ENCODE measurements at regions not wholly inside any gene's neighbourhood (a gene's known extent, or its start where the extent isn't known, plus 50 kb on each side); places are given as distances from the start of the nearest gene placed in this dataset.
"Not testable (repeated sequence)": the region's sequence is repeated elsewhere in the genome, so short reads cannot be mapped to it uniquely, and the experiment has no call there.

DNA sequence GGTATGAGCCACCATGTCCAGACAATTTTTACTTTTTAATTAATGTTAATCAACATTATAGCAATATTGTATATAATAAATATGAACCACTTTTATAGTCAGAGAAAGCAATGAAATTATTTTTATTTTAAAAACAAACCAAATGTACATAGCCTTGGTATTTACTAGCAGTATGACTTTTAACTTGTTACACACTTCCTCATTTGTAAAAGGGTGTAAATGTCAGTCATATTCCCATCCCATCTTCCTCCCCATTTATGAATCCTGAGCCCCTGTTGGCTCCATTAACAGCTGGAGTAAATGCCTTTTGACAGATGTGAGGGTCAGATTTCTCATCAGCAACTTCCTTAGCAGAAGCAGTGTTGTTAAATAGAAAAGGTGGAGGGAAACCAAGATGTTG, 179.6 kb upstream of the SPRY1 start:
- no peak for DNase-seq (ENCODE audit: low read depth in 2 of 2)

DNA sequence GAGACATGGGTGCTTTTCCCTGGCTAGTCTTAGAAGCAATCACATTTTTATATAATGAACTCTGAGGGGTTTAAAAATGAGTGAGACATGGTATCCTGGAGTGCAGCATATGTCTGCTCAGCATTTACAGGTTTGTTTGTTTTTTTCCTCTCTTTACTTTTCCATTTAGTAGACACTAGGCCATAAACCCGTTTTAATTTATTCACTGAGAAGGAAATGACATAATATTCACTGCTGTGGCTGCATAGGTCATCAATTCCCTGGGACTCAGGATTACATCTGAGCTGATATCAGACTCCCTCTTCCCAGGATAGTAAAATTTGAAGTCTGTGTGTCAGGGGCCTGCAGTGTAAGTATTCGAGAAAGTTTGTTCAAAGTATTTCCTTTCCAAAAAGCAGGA, 178.9 kb upstream of the SPRY1 start:
- DNase-seq (ENCODE audit: low read depth in 2 of 2), result no peak

GRCh38 chr4:123218981-123219380, 177.6 kb upstream of the SPRY1 start:
- DNase-seq (ENCODE audit: low read depth in 2 of 2), result no peak

GRCh38 chr4:123229286-123229685, 167.3 kb upstream of the SPRY1 start:
- no peak for DNase-seq (ENCODE audit: low read depth in 2 of 2)

- DNase-seq (ENCODE audit: low read depth in 2 of 2), result no peak
These were observed 166.5 kb upstream of the SPRY1 start for GRCh38 chr4:123230061-123230460.

GRCh38 chr4:123232439-123232838, 164.2 kb upstream of the SPRY1 start:
- no peak for DNase-seq (ENCODE audit: low read depth in 2 of 2)

GRCh38 chr4:123233136-123233768, 163.3 kb upstream of the SPRY1 start:
- DNase-seq (ENCODE audit: low read depth in 2 of 2), result peak; percentile 72 to 91

DNA sequence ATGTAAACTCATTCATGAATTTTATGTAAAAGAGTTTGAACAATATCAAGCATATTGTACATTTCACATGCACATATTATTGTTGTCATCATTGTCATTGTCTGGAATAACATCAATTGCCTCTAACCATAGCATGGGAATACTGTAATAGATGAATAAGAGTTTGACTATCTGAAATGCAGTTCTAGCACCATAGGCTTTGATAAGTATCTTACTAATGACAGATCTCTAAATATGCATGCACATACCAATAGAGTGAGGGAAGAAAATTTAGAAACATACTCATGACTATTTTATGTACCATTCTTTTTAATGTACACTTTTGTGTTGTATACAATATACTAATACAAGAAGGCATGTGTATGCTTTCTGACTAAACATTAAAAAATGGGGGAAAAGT, 161.6 kb upstream of the SPRY1 start:
- DNase-seq (ENCODE audit: low read depth in 2 of 2), result no peak

GRCh38 chr4:123235431-123235830, 161.2 kb upstream of the SPRY1 start:
- DNase-seq (ENCODE audit: low read depth in 2 of 2), result no peak

- DNase-seq (ENCODE audit: low read depth in 2 of 2), result no peak
These were observed 160.0 kb upstream of the SPRY1 start for GRCh38 chr4:123236606-123237005.

DNA sequence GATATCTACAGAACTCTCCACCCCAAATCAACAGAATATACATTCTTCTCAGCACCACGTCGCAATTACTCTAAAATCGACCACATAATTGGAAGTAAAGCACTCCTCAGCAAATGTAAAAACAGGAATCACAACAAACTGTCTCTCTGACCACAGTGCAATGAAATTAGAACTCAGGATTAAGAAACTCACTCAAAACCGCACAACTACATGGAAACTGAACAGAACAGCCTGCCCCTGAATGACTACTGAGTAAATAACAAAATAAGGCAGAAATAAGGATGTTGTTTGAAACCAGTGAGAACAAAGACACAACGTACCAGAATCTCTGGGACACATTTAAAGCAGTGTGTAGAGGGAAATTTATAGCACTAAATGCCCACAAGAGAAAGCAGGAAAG, 156.3 kb upstream of the SPRY1 start:
- DNase-seq (ENCODE audit: low read depth in 2 of 2), result not testable (repeated sequence)

DNA sequence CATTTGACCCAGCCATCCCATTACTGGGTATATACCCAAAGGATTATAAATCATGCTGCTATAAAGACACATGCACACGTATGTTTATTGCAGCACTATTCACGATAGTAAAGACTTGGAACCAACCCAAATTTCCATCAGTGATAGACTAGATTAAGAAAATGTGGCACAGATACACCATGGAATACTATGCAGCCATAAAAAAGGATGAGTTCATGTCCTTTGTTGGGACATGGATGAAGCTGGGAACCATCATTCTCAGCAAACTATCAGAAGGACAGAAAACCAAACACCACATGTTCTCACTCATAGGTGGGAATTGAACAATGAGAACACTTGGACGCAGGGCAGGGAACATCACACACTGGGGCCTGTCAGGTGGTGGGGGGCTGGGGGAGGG, 153.4 kb upstream of the SPRY1 start:
- DNase-seq (ENCODE audit: low read depth in 2 of 2), result not testable (repeated sequence)

DNA sequence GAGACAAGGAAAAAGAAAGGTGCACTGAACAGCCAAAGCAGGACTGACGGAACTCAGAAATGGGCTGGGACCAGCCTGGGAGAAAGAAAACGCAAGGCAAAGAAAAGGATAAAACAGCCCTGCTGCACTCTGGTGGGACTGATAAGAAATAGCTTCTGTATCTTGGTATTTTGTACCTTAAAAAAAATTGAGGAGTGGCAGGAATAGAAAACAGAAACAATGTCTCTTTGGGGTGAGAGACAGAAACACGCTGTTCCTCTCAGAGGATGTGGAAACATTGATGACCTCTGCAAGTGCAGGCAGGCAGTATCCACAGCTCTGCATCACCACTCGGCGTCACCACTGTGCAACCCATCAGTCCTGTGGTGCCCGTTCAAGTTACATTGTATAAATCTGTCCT, 152.5 kb upstream of the SPRY1 start:
- peak; percentile 72 to 74 for DNase-seq (ENCODE audit: low read depth in 2 of 2)

GRCh38 chr4:123246085-123246484, 150.5 kb upstream of the SPRY1 start:
- DNase-seq (ENCODE audit: low read depth in 2 of 2), result no peak

- no peak for DNase-seq (ENCODE audit: low read depth in 2 of 2)
These were observed 148.4 kb upstream of the SPRY1 start for GRCh38 chr4:123248085-123248659.

GRCh38 chr4:123249821-123250220, 146.8 kb upstream of the SPRY1 start:
- peak in 1 of 2 donors; percentile 17 for DNase-seq (ENCODE audit: low read depth in 2 of 2)

DNA sequence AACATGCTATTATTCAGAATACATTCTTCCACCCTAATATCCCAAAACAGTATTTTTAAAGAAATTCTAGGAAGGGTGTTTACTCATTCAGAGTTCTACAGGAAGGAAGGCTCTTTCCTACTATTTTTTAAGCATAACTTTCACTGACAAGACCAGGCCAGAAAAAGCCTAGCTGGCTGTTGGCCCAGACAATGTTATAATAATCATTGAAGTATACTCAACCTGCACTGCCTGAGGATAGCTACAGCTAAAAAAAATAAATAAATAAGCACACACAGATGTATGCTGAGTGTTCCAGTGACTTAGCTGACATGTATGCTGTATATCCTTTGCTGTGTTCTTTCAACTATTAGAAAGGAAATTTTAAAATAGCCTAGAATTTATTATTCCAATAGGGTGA, 145.8 kb upstream of the SPRY1 start:
- peak; percentile 59 to 91 for DNase-seq (ENCODE audit: low read depth in 2 of 2)

- no peak for DNase-seq (ENCODE audit: low read depth in 2 of 2)
These were observed 140.6 kb upstream of the SPRY1 start for GRCh38 chr4:123255971-123256370.

DNA sequence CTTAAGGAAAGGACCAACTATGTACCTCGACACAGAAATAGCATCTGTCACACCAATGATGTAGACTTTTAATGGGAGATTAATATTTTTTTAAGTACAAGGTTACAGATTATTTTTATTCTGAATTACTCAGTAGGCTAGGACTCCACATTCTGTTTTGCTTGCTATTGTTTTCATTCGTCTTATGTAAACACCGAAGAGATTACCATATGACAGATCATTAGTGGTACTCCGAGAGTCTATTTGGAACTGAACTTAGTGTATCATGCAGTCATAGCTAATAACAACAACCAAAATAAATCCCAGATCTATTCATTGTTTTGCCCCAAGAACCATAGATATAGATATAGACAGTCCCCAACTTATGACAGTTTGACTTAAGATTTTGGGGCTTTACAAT, 139.7 kb upstream of the SPRY1 start:
- peak in 1 of 2 donors; percentile 54 for DNase-seq (ENCODE audit: low read depth in 2 of 2)

DNA sequence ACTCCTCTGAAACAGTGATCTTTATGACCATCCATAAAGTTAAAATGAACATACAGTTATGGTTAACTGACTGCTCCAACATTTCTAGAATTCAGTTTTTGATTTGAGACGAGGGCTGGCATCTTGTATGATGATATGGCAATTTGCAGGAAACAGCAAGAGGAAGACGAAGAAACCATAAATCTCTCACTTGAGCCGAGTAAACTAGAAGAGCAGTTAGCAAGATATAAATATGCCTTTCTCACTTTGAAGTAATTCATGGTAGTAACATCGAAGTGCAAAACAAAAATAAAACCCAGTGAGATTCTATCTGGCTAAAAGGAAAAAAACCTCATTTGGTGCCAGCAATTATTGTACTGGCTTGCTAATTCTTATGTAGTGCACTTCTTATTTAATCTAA, 139.0 kb upstream of the SPRY1 start:
- DNase-seq (ENCODE audit: low read depth in 2 of 2), result peak in 1 of 2 donors; percentile 63

- DNase-seq (ENCODE audit: low read depth in 2 of 2), result no peak
These were observed 136.6 kb upstream of the SPRY1 start for GRCh38 chr4:123259676-123260646.

GRCh38 chr4:123260653-123261052, 135.9 kb upstream of the SPRY1 start:
- DNase-seq (ENCODE audit: low read depth in 2 of 2), result no peak

DNA sequence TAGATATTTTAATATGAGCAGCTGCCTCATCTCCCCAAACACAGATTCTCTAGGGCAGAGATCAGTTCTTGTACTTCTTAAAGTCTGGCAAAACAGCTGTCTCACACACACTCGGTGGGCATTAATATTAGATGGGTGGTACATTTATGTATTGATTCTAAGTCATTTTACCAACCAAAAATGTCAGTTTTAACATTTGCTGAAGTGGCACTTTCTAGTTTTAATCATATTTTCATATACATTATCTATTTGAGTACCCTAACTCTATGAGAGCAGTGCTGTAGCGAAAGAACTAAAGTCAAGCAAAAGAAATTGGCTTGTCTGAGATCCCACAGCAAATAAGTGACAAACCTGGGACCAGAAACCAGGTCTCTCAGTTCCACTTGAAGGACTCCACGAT, 134.5 kb upstream of the SPRY1 start:
- DNase-seq (ENCODE audit: low read depth in 2 of 2), result no peak
